ENCODE measurements at regions not wholly inside any gene's neighbourhood (a gene's known extent, or its start where the extent isn't known, plus 50 kb on each side); places are given as distances from the start of the nearest gene placed in this dataset.
A peak's percentile ranks its signal among the peaks of the same experiment; 100 is the strongest.
"Not testable (repeated sequence)": the region's sequence is repeated elsewhere in the genome, so short reads cannot be mapped to it uniquely, and the experiment has no call there.

DNA sequence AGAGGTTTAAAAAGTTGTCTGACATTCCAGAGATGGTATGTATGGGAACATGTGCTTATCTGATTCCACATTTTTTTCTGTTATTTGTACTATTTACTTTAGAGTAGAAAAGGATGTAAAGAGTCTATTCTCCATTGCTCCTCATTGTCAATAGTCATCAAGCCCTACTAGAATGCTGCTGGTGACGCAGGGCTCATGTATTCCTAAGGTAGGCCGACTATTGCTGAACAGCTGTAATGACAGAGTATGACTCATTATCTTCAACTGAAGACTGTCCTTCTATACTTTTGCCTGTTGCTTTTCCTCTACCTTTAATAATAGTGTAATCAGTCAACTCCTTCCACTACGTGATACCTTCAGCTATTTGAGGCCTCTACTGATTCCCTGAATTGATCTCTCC, 509.1 kb upstream of the NR3C2 start:
- DNase-seq, result no peak

DNA sequence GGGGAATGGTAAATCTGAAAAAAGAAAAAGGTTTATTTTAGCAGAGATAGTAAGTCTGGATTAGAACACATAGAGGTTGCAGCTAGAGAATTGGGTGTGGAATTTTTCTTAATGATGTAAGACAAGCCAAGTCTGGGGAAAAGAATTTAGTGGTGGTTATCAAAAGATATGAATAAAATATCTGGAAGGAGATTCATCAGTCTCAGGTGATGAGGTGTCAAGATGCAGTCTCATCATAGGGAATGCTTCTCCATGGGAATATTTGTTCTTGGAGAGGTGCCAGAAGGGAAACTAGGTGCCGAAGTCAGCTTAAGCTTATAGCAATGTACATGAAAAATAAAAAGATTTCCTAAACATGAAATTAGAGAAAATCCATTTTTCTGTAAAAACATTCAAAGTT, 504.1 kb upstream of the NR3C2 start:
- no peak for DNase-seq

DNA sequence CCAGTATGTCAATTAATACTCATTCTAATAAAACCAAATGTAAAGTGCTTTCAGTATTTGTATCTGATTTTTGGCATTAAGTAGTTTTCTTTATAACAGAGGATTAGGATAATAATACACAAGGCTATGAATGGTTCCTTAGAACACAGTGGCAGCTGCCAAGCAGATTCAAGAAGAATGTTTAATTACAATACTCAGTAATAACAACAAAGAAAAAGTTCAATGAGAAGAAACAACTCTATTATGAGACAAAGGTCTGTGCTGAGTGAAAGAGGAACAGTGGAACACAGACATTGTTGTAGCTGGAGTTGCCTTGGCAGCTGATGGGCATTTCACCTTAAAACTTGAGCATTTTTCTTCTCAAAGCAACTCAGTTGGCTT, 502.6 kb upstream of the NR3C2 start:
- no peak for DNase-seq

DNA sequence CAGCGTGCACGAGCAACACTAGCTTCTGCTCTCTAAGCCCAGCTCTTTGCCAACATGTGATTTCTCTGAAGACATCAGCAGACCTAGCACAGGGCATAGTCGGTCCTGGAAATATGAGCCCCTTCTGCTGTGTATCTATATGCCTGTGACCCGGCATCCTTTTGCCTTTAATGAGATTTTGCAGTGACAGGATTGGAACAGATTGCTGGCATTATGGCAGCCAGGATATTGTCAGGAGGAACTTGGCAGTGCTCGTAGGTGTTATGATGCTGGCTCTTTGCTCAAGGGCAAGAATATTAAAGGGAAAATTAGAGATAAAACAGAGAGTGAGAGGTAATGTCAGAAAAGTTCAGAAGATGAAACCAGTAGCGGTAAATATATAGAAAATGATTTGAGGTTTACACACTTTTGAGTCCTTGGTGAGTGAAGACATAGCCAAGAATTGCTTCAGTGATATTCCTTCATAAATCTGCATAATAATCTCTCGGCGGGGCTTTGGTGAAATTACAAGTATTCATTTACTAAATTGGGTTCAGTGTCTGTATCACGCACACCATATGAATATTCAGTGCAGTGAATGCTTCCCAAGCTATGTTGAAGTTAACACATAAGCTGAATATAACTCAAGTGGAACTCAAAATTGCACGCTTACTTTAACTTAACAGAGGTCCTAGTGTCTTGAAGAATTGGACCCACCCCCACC, 502.1 kb upstream of the NR3C2 start:
- no peak for DNase-seq

DNA sequence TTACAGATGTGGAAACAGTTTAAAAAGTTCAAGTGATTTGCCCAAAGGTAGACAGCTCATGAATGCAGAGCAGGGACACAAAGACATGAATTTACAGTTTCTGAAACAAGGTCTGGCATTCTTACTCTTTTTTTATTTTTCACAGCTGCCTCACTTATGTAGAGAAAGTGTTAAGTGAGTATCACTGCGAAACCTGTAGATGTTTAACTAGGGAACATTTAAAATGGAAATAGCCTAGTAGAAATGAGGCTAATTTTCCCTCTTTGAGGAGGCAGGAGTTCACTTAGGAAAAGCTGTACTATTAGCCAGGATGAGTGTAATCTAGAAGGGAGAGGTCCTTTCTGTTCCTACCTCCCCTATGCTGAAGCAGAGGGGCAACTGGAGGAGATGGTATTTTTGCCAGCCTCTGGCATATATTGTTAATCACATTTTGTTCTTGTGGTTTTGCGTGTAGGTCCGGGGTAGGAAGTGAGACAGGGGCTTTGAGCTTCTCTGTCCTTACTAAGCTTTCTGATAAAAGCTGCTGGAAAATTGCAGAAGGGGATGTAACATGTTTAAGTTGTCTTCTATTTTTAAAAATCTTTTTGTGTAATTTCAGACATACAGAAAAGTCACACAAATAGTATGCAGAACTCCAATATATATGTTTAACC, 492.8 kb upstream of the NR3C2 start:
- DNase-seq, result no peak

DNA sequence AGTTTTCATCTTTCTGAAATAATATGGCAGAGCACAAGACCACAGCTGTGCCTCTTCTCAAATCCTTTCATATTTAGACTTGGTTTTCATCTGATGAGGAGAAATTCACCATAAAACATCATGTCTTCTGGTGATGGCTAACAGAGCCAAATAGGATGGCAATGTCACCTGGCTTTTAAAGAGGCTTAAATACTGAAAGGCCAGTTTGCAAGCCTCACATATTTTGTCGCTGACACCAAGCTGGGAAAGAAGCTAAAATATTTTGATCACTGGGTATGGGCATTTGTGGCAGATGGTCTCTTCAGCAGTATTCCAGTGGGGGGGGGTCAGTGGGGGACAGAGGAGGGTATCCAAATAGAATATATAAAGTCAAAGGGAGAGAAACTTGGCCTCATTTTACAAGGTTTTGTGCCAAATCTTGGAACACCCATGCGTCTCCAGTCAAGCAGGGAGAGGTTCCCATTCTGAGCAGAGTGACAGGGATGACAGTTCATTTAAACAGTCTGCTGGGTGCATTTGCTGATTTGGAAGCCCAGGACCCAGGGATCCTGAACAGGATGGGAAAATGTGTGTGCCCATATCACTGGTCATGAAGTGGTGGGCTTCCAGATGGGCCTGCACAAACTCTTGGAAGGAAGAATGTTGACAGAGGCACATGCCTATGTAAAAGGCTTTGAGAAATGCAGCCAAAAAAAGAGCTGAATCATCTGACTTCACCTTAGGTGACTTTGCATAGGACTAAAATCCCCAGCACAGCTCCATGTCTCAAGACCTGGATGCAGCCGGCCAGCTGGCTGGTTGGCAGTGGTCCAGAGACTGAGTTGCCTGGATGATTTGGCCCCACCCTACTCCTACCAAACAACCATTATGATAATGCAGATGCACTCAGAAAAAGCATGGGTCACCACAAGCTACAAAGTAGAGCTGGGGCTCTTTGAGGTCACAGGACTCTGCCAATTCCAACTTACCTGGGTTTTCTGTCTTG, 484.4 kb upstream of the NR3C2 start:
- no peak for DNase-seq

DNA sequence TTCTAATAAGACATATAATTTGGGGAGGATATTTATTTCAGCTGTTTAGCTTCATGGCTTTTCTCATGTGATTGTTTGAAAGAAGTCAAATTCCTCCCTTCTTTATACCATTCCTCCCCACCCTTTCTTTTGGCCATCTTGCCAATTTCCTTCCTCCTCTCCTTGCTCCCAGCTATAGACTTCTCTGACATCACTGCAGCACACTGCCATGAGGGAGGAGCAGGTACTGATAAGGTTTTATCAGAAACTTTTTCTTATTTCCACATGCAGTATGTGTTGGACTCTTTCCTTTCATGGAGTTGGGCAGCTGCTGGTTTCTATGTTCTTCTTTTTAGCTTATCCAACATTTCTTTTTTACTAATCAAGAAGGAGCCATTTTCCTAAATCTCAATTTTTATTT, 481.7 kb upstream of the NR3C2 start:
- DNase-seq, result no peak

DNA sequence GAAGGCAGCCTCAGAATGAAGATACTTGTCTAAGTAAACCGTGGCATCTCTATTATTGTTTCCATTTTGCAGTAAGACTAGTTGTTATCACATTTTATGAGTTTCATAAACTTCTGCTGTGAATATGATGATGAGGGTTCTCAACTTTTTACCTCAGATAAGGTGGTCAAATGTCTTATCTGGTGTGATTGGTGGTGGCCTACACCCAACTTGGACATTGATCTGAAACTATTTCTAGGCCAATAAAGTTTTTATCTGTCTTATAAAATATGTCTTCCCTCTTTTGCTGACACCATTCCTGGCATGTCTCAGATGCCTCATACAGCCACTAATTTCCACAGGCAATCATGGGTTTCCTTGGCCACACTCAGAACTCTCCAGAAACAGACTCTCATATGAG, 480.3 kb upstream of the NR3C2 start:
- DNase-seq, result no peak

DNA sequence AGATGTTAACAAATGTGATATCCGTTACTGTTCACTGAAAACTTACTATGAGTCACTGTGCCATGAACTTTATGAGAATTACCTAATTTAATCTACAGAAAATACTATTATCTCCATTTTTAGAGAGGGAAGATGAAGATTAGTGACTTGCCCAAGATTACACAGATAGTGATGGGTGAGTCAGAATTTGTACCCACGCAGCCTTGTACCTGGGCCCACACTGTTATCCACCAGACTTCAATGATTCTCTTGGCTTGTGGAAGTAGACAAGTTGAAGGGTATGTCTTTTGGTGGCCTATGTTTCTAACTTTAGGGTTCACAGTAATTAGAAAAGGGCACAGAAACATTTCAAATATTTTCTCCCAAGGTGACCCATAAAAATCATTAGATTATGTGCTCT, 472.5 kb upstream of the NR3C2 start:
- DNase-seq, result no peak

DNA sequence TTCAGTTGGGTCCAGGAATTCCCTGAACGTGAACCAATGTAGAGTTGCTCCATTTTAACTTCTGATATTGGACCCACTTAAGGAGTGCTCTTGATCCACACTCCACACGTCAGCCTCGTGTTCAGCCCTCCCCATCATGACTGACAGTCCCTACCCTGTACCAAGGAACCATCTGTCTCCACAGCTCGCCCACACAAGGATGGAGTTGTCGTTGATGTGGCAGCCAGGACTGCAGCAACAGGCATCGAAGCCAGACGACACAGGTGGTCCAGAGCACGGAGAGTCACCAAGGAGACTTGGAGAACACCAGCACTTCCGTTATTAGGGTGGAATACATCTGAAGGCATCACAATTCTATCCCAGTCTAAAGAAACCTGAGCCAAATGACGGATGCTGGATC, 472.1 kb upstream of the NR3C2 start:
- no peak for DNase-seq

DNA sequence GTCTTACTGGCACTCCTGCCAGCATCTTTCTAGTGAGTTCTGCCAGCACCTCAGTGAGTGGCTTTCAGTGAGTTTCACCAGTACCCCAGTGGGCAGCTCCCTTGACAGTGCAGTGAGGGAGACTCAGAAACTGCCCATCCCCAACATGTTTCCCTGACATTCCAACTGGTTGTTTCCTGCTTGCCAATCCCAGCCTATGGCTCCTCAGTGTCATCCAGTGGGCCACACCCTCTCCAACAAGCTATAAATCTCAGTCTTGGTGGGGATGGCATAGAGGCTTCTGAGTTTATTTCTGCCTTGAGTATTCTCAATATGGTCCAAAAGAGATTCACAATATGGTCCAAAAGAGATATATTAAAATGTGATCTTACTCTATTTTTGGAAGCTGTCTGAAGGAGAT, 461.2 kb upstream of the NR3C2 start:
- DNase-seq, result no peak

DNA sequence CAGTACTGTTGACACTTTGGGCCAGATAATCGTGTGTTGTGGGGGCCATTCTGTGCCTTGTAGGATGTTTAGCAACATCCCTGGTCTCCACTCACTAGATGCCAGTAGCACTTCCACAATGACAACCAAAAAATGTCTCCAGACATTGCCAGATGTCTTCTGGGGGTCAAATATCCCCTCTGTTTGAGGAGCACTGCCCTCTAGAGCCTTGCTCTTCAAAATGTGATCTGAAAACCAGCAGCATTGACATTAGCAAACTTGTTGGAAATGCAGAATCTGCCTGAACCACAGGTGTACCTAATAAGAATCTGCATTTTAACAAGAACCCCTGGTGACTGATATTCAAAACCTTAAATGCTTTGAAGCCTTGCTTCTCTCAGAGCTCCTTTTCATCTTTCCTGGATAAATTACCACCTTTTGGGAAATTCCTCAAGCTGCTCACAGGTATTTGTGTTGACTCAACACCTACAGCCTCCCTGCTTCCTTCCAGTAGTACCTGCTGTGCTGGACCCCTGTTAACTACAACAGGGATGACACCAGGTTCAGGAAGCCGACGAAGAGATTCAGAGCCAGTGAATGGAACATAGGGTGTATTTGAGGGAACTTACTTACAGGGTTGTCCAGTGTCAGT, 459.0 kb upstream of the NR3C2 start:
- DNase-seq, result no peak

DNA sequence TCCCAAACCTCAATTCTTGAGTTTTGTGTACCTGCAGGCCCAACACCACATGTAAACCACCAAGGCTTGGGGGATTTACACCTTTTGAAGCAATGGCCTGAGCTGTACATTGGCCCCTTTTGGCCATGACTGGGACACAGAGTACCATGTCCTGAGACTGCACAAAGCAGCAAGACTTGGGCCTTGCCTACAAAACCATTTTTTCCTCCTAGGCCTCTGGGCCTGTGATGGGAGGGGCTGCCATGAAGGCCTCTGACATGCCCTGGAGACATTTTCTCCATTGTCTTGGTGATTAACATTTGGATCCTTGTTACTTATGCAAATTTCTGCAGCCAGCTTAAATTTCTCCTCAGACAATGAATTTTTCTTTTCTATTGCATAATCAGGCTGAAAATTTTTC, 455.9 kb upstream of the NR3C2 start:
- not testable (repeated sequence) for DNase-seq

DNA sequence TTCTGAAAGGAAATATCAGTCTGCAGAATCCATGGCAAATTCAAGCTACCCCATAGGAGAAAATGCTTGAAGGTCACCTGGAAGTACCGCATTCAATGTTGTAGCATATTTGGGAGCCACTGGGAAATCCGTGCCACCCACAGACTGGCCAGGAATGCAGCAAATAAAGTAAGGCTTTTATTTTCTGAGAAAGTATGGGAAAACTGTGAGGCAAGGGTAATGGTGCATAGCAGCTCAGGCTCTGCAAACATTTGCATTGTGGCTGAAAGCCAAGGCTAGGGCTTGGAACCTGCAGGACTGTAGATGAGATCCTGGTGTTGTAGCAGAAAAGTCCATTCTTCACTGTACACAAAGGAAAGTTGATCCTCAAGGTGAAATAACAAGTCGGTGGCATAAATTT, 450.9 kb upstream of the NR3C2 start:
- no peak for DNase-seq

DNA sequence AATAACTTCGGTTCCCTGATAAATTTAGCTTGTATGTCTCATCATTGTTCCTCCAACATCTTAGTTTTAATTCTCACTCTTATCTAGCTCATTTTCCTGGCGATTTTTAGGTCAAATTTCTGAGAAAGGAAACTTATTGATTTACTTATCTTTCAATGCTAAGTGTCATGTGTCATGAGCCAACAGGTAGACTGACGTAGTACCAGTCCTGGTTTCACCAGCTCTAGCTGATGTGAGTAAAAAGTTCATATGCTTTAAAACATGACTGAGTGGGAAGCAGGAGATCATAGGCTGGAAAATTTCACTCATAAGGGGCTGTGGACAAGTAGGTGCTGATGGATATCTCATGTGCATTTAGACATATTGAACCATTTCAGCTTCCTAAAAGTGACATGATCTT, 441.7 kb upstream of the NR3C2 start:
- DNase-seq, result no peak

DNA sequence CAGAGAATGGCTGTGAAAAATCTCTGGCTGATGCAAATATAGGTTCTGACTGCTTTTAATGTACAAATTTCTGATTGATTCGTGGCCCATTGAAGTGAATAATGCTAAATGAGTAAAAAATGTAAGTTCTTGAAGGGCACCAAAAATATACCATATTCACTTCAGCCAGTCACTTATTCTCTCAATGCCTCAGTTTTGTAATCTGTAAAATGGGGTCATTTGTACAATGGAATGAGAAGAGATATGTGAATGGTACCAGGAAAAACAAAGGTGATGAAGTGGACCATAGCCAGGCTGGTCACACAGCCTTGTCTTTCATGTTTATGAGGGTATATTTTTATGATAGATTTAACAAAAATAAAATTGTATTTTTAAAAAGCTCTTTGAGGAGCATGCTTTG, 441.2 kb upstream of the NR3C2 start:
- no peak for DNase-seq

DNA sequence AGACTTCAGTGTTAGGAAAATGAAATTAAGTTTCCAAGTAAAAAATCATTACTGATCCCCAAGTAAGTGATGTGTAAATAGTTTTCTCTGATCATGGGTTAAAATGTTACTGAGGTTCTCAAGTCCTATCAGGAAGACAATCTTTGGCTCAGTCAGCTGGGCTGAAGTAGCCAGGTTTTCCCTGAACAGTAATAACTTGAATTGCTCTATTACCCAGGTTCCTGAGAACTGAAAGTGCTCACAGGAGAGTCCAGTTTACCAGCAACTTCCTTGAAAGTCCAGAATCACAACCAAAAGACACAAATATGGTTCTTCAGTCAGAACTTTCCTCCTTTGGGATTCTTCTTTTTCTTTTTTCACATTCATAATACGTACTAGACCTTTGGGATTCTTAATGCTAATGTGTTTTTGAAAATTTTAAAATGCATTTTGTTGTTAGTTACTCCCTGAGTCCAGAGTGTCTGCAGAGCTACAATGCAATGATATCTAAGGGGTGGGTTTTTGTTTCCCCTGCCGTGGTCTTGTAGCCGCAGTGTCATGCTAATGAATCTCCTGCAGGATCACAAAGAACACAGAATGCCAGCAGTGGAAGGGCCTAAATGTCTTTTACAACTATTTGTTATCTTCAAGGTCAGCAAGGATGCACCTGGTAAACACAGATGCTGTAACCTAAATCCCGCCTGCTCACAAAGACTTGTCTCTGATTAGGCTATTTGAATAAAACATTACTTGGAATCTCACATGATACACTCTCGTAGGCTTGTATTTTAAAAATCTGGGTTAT, 439.8 kb upstream of the NR3C2 start:
- DNase-seq, result no peak

DNA sequence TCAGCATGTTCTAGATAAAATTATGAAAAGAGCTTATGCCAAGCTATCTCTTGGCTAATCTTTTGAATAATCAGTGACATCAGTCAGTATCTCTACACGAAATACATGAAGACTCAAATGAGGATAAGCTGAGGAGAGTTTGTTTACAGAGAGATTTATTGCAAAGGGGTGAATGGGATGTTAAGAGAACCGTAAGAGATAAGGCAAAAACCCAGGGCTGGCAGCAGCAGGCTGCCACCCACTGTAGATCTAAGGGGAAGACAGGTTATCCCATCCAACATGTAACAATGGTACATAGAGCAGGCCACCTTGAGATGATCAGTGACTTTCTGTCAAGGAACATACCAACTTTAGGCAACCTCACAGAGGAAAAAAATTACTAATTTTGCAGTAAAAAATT, 432.1 kb upstream of the NR3C2 start:
- DNase-seq, result no peak

DNA sequence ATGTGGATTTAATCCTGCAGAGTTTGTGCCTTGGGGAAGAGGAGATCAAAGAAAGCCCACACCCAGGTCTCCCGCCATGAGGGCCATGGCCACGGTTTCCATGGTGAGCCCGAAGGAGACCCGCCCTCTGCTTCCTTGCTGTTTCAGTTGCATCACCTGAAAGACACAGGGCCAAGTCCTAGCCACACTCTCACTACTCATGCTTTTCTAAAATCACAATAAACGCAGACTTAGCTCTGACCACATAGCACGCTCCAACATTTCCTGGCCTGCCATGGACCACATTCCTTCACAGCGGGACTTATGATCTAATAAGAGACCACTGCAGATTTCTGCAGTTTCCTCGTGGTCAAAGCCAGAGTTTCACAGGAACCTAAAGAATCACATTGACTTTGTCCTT, 426.0 kb upstream of the NR3C2 start:
- peak; percentile 68 for DNase-seq

DNA sequence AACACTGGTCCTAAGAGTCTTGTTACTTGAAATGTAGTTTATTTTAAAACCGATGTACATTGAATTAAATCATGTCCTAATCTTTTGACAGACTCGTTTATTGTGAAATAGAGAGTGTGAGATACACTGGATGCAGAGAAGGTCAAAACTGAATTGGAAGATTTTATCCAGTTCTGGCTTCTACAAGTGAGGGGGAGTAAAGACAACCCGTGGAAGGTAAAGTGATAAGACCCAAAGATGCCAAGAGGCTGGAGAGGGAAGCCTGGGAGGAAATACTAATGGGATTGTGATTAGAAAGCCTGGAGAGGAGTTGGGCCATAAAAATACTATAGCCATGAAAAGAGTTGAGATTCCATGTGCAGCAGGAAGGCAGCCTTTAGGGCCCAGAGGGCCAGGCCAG, 424.5 kb upstream of the NR3C2 start:
- DNase-seq, result no peak

DNA sequence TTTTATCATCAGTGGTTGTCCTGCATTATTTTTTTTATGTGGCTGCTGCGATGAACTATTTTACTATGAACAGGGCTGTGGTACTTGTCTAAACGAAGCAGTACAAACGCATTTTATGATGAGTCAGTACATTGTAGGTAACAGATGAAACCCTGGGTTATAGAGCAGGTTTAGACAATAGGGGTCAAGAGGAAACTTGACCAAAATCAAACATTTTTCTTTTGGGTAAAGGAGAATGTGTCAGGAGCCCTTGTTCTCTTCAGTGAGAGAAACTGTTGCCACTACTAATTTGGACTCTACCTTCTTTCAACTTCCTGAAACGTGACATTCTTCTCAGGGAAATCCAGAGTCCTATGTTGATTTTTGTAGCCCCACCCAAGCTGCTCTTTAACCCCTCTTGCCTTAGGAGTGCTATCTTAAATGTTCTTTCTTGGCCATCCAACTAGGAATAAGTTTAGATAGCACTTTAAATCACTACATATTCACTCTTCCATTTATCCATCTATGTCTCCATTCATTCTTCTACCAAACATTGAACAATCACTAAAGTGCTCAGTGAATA, 415.8 kb upstream of the NR3C2 start:
- DNase-seq, result no peak
